Adipocyte (in vitro differentiated cells): ENCODE measurements at regions not wholly inside any gene's neighbourhood (a gene's known extent, or its start where the extent isn't known, plus 50 kb on each side); places are given as distances from the start of the nearest gene placed in this dataset.

Experiments used
- DNase-seq: peaks from one replicate; pipeline ENCODE4 v3.0.0-alpha.2; 2015; ENCODE audit warnings: low read depth
- H3K27me3 ChIP-seq: replicated peaks from 2 replicates; pipeline ENCODE4 v1.7.0; 2013; ENCODE audit warnings: mild to moderate bottlenecking, low read length, moderate library complexity; ENCODE audit not compliant: control insufficient read depth, insufficient read depth
- H3K36me3 ChIP-seq: 2 replicates; pipeline ENCODE4 v1.7.0; 2013; ENCODE audit warnings: low read length, mild to moderate bottlenecking, moderate library complexity; ENCODE audit not compliant: control insufficient read depth, insufficient read depth, severe bottlenecking
- H3K4me1 ChIP-seq: 2 replicates; pipeline ENCODE4 v1.7.0; 2013; ENCODE audit warnings: mild to moderate bottlenecking, low read length, moderate library complexity; ENCODE audit not compliant: control insufficient read depth, insufficient read depth
- H3K4me3 ChIP-seq: 2 replicates; pipeline ENCODE4 v1.7.0; 2013; ENCODE audit warnings: mild to moderate bottlenecking, low read length, moderate library complexity
- H3K9ac ChIP-seq: 2 replicates; pipeline ENCODE4 v1.7.0; 2013; ENCODE audit warnings: mild to moderate bottlenecking, low read length, moderate library complexity
- H3K9me3 ChIP-seq: 2 replicates; pipeline ENCODE4 v1.7.0; 2013; ENCODE audit warnings: mild to moderate bottlenecking, low read length, moderate library complexity; ENCODE audit not compliant: control insufficient read depth

- Histone ChIP-seq H3K36me3 (no peaks in the 10 kb centered on the region), H3K9me3 (no peaks in the 10 kb centered on the region), H3K9ac (no peak overlapping the region), H3K27me3 (peaks cover 14% of the 10 kb centered on the region), H3K4me3 (no peak overlapping the region), H3K4me1 (no peaks in the 10 kb centered on the region)
- DNase-seq: no peak
These were observed 116.0 kb upstream of the ARGLU1 start for GRCh38 chr13:106683918-106684317.

GRCh38 chr13:106683179-106683578, 115.2 kb upstream of the ARGLU1 start:
- no peaks in the 10 kb centered on the region for H3K9me3 ChIP-seq
- DNase-seq: no peak
- H3K27me3 ChIP-seq: peaks cover 11% of the 10 kb centered on the region
- no peak overlapping the region for H3K9ac ChIP-seq
- H3K36me3 ChIP-seq: no peaks in the 10 kb centered on the region
- H3K4me3 ChIP-seq: no peak overlapping the region
- no peaks in the 10 kb centered on the region for H3K4me1 ChIP-seq

- no peak overlapping the region for H3K9ac ChIP-seq
- H3K27me3 ChIP-seq: peaks cover 6% of the 10 kb centered on the region
- no peak overlapping the region for H3K4me3 ChIP-seq
- DNase-seq: no peak
- no peaks in the 10 kb centered on the region for H3K4me1 ChIP-seq
- no peaks in the 10 kb centered on the region for H3K36me3 ChIP-seq
- no peaks in the 10 kb centered on the region for H3K9me3 ChIP-seq
These were observed 114.1 kb upstream of the ARGLU1 start for GRCh38 chr13:106681997-106682396.

- Histone ChIP-seq H3K4me1 (no peaks in the 10 kb centered on the region), H3K27me3 (peaks cover 6% of the 10 kb centered on the region), H3K36me3 (no peaks in the 10 kb centered on the region), H3K9ac (no peak overlapping the region), H3K4me3 (no peak overlapping the region), H3K9me3 (no peaks in the 10 kb centered on the region)
- DNase-seq: no peak
These were observed 113.6 kb upstream of the ARGLU1 start for GRCh38 chr13:106681536-106681935.

- Histone ChIP-seq H3K27me3 (peaks cover 6% of the 10 kb centered on the region), H3K9me3 (no peaks in the 10 kb centered on the region), H3K4me1 (no peaks in the 10 kb centered on the region), H3K36me3 (no peaks in the 10 kb centered on the region), H3K4me3 (no peak overlapping the region), H3K9ac (no peak overlapping the region)
- no peak for DNase-seq
These were observed 113.0 kb upstream of the ARGLU1 start for GRCh38 chr13:106680796-106681472.

- H3K9me3 ChIP-seq: no peaks in the 10 kb centered on the region
- no peak for DNase-seq
- no peaks in the 10 kb centered on the region for H3K27me3 ChIP-seq
- H3K4me1 ChIP-seq: no peaks in the 10 kb centered on the region
- H3K36me3 ChIP-seq: no peaks in the 10 kb centered on the region
- H3K9ac ChIP-seq: no peak overlapping the region
- H3K4me3 ChIP-seq: no peak overlapping the region
These were observed 110.9 kb upstream of the ARGLU1 start for GRCh38 chr13:106678646-106679418.

GRCh38 chr13:106675311-106675710, 107.4 kb upstream of the ARGLU1 start:
- Histone ChIP-seq H3K4me3 (no peak overlapping the region), H3K27me3 (no peaks in the 10 kb centered on the region), H3K9me3 (no peaks in the 10 kb centered on the region), H3K36me3 (no peaks in the 10 kb centered on the region), H3K4me1 (no peaks in the 10 kb centered on the region), H3K9ac (no peak overlapping the region)
- no peak for DNase-seq

GRCh38 chr13:106660746-106661625, 93.0 kb upstream of the ARGLU1 start:
- Histone ChIP-seq H3K36me3 (no peaks in the 10 kb centered on the region), H3K4me3 (no peak overlapping the region), H3K9ac (no peak overlapping the region), H3K4me1 (no peaks in the 10 kb centered on the region), H3K27me3 (no peaks in the 10 kb centered on the region), H3K9me3 (no peaks in the 10 kb centered on the region)
- no peak for DNase-seq

- no peaks in the 10 kb centered on the region for H3K4me1 ChIP-seq
These were observed 89.2 kb upstream of the ARGLU1 start for GRCh38 chr13:106657104-106657503.

GRCh38 chr13:106656186-106656585, 88.2 kb upstream of the ARGLU1 start:
- no peak for DNase-seq
- no peaks in the 10 kb centered on the region for H3K9me3 ChIP-seq
- no peaks in the 10 kb centered on the region for H3K4me1 ChIP-seq
- no peak overlapping the region for H3K9ac ChIP-seq
- H3K4me3 ChIP-seq: no peak overlapping the region
- H3K36me3 ChIP-seq: no peaks in the 10 kb centered on the region
- H3K27me3 ChIP-seq: no peaks in the 10 kb centered on the region

More at GRCh38 chr13:106657104-106657503, 89.2 kb upstream of the ARGLU1 start:
- Histone ChIP-seq H3K36me3 (no peaks in the 10 kb centered on the region), H3K9me3 (no peaks in the 10 kb centered on the region), H3K9ac (no peak overlapping the region), H3K4me3 (no peak overlapping the region), H3K27me3 (no peaks in the 10 kb centered on the region)
- no peak for DNase-seq

GRCh38 chr13:106651442-106651841, 83.5 kb upstream of the ARGLU1 start:
- DNase-seq: no peak
- H3K27me3 ChIP-seq: no peaks in the 10 kb centered on the region
- H3K9ac ChIP-seq: no peak overlapping the region
- no peak overlapping the region for H3K4me3 ChIP-seq
- H3K36me3 ChIP-seq: no peaks in the 10 kb centered on the region
- H3K9me3 ChIP-seq: no peaks in the 10 kb centered on the region
- H3K4me1 ChIP-seq: no peaks in the 10 kb centered on the region
